HepG2 (cell line): ENCODE measurements at regions not wholly inside any gene's neighbourhood (a gene's known extent, or its start where the extent isn't known, plus 50 kb on each side); places are given as distances from the start of the nearest gene placed in this dataset.
A peak's percentile ranks its signal among the peaks of the same experiment; 100 is the strongest.

Experiments used
- ARNT2 ChIP-seq: sonication (generic); formaldehyde crosslinking; IDR thresholded peaks from 2 replicates; pipeline ENCODE4 v1.8.0; 2022; ENCODE audit warnings: mild to moderate bottlenecking, low read depth, missing genetic modification reagents, moderate library complexity
- ATRX ChIP-seq: sonication (generic); formaldehyde crosslinking; IDR thresholded peaks from 2 replicates; pipeline ENCODE4 v1.4.0; 2020; ENCODE audit warnings: missing genetic modification reagents, borderline replicate concordance
- CERS6 ChIP-seq: sonication (generic); formaldehyde crosslinking; IDR thresholded peaks from 2 replicates; pipeline ENCODE4 v1.5.0; 2020; ENCODE audit warnings: missing genetic modification reagents
- DMAP1 ChIP-seq: IDR thresholded peaks from 2 replicates; pipeline ENCODE4 v1.6.1; 2016
- DNMT1 ChIP-seq: sonication (generic); formaldehyde crosslinking; IDR thresholded peaks from 2 replicates; pipeline ENCODE4 v1.5.1; 2020; ENCODE audit warnings: mild to moderate bottlenecking, missing genetic modification reagents
- EEA1 ChIP-seq: sonication (generic); formaldehyde crosslinking; IDR thresholded peaks from 2 replicates; pipeline ENCODE4 v1.5.1; 2020; ENCODE audit warnings: mild to moderate bottlenecking, missing genetic modification reagents, borderline replicate concordance
- GABPB1 ChIP-seq: IDR thresholded peaks from 2 replicates; pipeline ENCODE4 v1.6.1; 2016; ENCODE audit warnings: mild to moderate bottlenecking, missing genetic modification reagents, moderate library complexity, missing compliant biosample characterization
- LBX2 ChIP-seq: sonication (generic); formaldehyde crosslinking; IDR thresholded peaks from 2 replicates; pipeline ENCODE4 v1.5.0; 2020; ENCODE audit warnings: missing genetic modification reagents, mild to moderate bottlenecking, borderline replicate concordance
- MLLT10 ChIP-seq: sonication (generic); formaldehyde crosslinking; IDR thresholded peaks from 2 replicates; pipeline ENCODE4 v1.4.0; 2020; ENCODE audit warnings: missing genetic modification reagents
- MLX ChIP-seq: IDR thresholded peaks from 2 replicates; pipeline ENCODE4 v1.6.1; 2016
- MYNN ChIP-seq: sonication (generic); formaldehyde crosslinking; IDR thresholded peaks from 2 replicates; pipeline ENCODE4 v1.4.0; 2020; ENCODE audit warnings: mild to moderate bottlenecking, low read depth, missing genetic modification reagents
- NR2F6 ChIP-seq, 2 experiments: IDR thresholded peaks; 2 replicates each; pipeline ENCODE4 v1.6.1; 2016; ENCODE audit warnings: antibody characterized with exemption in 1 of 2, mild to moderate bottlenecking in 1 of 2
- PAWR ChIP-seq: sonication (generic); formaldehyde crosslinking; IDR thresholded peaks from 2 replicates; pipeline ENCODE4 v1.4.0; 2020; ENCODE audit warnings: missing genetic modification reagents, mild to moderate bottlenecking, borderline replicate concordance
- PRMT3 ChIP-seq: sonication (generic); formaldehyde crosslinking; IDR thresholded peaks from 2 replicates; pipeline ENCODE4 v1.8.1; 2022; ENCODE audit warnings: low read depth, mild to moderate bottlenecking, moderate library complexity, missing genetic modification reagents, borderline replicate concordance
- REPIN1 ChIP-seq: sonication (generic); formaldehyde crosslinking; IDR thresholded peaks from 2 replicates; pipeline ENCODE4 v1.8.0; 2022; ENCODE audit warnings: missing genetic modification reagents, low read depth, mild to moderate bottlenecking, borderline replicate concordance
- SALL2 ChIP-seq: sonication (generic); formaldehyde crosslinking; IDR thresholded peaks from 2 replicates; pipeline ENCODE4 v1.8.1; 2023; ENCODE audit warnings: mild to moderate bottlenecking, missing genetic modification reagents, inconsistent platforms
- SMAD3 ChIP-seq: sonication (generic); formaldehyde crosslinking; IDR thresholded peaks from 2 replicates; pipeline ENCODE4 v1.4.0; 2020; ENCODE audit warnings: missing genetic modification reagents
- SNRNP70 ChIP-seq: fragments of 200-400 bp; formaldehyde crosslinking; IDR thresholded peaks from 2 replicates; pipeline ENCODE4 v1.6.1; 2017; ENCODE audit warnings: mild to moderate bottlenecking, low read depth, low read length, moderate library complexity
- ZNF20 ChIP-seq: sonication (generic); formaldehyde crosslinking; IDR thresholded peaks from 2 replicates; pipeline ENCODE4 v1.4.0; 2020; ENCODE audit warnings: mild to moderate bottlenecking, moderate library complexity, missing genetic modification reagents
- ZNF234 ChIP-seq: sonication (generic); formaldehyde crosslinking; conservative IDR thresholded peaks from 2 replicates; pipeline ENCODE4 v1.5.1; 2020; ENCODE audit warnings: mild to moderate bottlenecking, missing genetic modification reagents
- ZNF317 ChIP-seq: sonication (generic); formaldehyde crosslinking; IDR thresholded peaks from 2 replicates; pipeline ENCODE4 v1.5.0; 2020; ENCODE audit warnings: mild to moderate bottlenecking, missing genetic modification reagents
- ZNF782 ChIP-seq: sonication (generic); formaldehyde crosslinking; IDR thresholded peaks from 2 replicates; pipeline ENCODE4 v1.4.0; 2020; ENCODE audit warnings: missing genetic modification reagents, mild to moderate bottlenecking, borderline replicate concordance
- ZSCAN31 ChIP-seq: sonication (generic); formaldehyde crosslinking; IDR thresholded peaks from 2 replicates; pipeline ENCODE4 v1.5.0; 2020; ENCODE audit warnings: low read depth, mild to moderate bottlenecking, missing genetic modification reagents
- TF ChIP-seq, protein P1 (sequence below): sonication (generic); formaldehyde crosslinking; IDR thresholded peaks from 2 replicates; pipeline ENCODE4 v1.5.0; 2020; ENCODE audit warnings: mild to moderate bottlenecking, missing genetic modification reagents, moderate library complexity
- TF ChIP-seq, protein P2 (sequence below): sonication (generic); formaldehyde crosslinking; IDR thresholded peaks from 2 replicates; pipeline ENCODE4 v1.4.0; 2020; ENCODE audit warnings: mild to moderate bottlenecking, missing genetic modification reagents

DNA sequence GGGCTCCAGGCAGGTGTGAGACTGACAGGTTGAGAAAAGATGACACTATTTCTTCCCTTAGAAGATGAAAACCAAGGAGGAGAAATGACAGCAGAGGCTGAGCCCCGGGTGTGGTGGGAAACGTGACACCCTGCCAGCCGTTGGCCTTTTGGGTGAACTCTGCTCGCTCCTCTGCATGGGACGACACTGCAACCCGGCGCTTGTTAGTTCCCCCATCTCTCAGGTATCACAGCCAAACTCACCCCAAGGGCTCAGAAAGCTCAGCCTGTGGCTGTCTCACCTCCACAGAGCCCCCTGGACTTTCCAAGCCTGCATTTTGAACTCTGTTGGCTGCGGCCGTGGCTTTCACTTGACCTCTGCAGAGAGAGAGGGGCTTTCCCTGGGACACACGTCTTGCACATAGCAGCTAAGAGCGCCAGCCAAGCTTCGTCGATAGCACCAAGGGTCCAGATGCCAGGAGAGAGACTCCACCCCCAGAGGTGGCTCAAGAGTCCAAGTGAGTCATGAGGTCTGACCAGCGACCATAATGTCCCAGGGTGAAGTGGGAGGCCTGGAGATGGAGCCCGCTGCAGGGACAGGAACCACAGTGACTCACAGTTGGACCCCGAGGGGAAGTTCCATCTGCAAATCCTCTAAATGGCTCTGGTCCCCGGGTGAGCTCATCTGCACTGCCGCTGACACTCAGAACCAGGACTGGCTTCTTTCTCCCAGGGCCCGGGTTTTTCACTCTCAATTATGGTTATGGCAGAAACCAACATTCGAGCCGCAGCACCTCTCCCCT is 301.9 kb downstream of the SOX9 start (continued):
- no peak; the same call in none of the 2 replicates for TF ChIP-seq MLX (CRISPR knock-in tag)
- no peak for TF ChIP-seq PRMT3 (CRISPR knock-in tag)
- TF ChIP-seq ZNF234 (CRISPR knock-in tag), result no peak
- TF ChIP-seq, protein P1, sequence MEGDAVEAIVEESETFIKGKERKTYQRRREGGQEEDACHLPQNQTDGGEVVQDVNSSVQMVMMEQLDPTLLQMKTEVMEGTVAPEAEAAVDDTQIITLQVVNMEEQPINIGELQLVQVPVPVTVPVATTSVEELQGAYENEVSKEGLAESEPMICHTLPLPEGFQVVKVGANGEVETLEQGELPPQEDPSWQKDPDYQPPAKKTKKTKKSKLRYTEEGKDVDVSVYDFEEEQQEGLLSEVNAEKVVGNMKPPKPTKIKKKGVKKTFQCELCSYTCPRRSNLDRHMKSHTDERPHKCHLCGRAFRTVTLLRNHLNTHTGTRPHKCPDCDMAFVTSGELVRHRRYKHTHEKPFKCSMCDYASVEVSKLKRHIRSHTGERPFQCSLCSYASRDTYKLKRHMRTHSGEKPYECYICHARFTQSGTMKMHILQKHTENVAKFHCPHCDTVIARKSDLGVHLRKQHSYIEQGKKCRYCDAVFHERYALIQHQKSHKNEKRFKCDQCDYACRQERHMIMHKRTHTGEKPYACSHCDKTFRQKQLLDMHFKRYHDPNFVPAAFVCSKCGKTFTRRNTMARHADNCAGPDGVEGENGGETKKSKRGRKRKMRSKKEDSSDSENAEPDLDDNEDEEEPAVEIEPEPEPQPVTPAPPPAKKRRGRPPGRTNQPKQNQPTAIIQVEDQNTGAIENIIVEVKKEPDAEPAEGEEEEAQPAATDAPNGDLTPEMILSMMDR (CRISPR knock-in tag), result peak; percentile 46
- TF ChIP-seq MLLT10 (CRISPR knock-in tag), result no peak
- TF ChIP-seq ZNF317 (CRISPR knock-in tag), result peak; percentile 95
- TF ChIP-seq ZNF20 (CRISPR knock-in tag), result no peak
- TF ChIP-seq DNMT1 (CRISPR knock-in tag), result no peak
- TF ChIP-seq SNRNP70, result no peak
- TF ChIP-seq REPIN1 (CRISPR knock-in tag), result peak; percentile 70; the same call in 1 of the 2 replicates
- no peak for TF ChIP-seq EEA1 (CRISPR knock-in tag)
- peak; percentile 35; the same call in 1 of the 2 replicates for TF ChIP-seq ARNT2 (CRISPR knock-in tag)
- TF ChIP-seq, protein P2, sequence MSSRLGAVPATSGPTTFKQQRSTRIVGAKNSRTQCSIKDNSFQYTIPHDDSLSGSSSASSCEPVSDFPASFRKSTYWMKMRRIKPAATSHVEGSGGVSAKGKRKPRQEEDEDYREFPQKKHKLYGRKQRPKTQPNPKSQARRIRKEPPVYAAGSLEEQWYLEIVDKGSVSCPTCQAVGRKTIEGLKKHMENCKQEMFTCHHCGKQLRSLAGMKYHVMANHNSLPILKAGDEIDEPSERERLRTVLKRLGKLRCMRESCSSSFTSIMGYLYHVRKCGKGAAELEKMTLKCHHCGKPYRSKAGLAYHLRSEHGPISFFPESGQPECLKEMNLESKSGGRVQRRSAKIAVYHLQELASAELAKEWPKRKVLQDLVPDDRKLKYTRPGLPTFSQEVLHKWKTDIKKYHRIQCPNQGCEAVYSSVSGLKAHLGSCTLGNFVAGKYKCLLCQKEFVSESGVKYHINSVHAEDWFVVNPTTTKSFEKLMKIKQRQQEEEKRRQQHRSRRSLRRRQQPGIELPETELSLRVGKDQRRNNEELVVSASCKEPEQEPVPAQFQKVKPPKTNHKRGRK (CRISPR knock-in tag), result 0 out of 2 replicates have a peak, but pooled peaks have one; percentile 27
- TF ChIP-seq ZSCAN31 (CRISPR knock-in tag), result no peak
- peak; percentile 56 for TF ChIP-seq GABPB1 (CRISPR knock-in tag)
- TF ChIP-seq LBX2, result no peak
- no peak for TF ChIP-seq PAWR (CRISPR knock-in tag)
- TF ChIP-seq SMAD3, result peak; percentile 52; the same call in 1 of the 2 replicates
- TF ChIP-seq CERS6, result no peak
- no peak; the same call in 1 of the 2 replicates for TF ChIP-seq DMAP1
- TF ChIP-seq NR2F6 (IDR thresholded peaks at IDR 0.05), result peak; percentile 88
- TF ChIP-seq NR2F6 (CRISPR knock-in tag; IDR thresholded peaks at IDR 0.05), result peak; percentile 89
- no peak for TF ChIP-seq ATRX (CRISPR knock-in tag)
- TF ChIP-seq MYNN (CRISPR knock-in tag), result no peak
- no peak; the same call in 1 of the 2 replicates for TF ChIP-seq ZNF782 (CRISPR knock-in tag)
- peak; percentile 69; the same call in 1 of the 2 replicates for TF ChIP-seq SALL2
